Inflammatory macrophage treated with lipopolysaccharide for 1 hour (primary cell): ENCODE measurements at regions not wholly inside any gene's neighbourhood (a gene's known extent, or its start where the extent isn't known, plus 50 kb on each side); places are given as distances from the start of the nearest gene placed in this dataset.
A peak's percentile ranks its signal among the peaks of the same experiment; 100 is the strongest.

Experiments used
- DNase-seq, 2 donors: peaks; one replicate each; pipeline ENCODE4 v3.0.0-alpha.2; 2020 to 2022

DNA sequence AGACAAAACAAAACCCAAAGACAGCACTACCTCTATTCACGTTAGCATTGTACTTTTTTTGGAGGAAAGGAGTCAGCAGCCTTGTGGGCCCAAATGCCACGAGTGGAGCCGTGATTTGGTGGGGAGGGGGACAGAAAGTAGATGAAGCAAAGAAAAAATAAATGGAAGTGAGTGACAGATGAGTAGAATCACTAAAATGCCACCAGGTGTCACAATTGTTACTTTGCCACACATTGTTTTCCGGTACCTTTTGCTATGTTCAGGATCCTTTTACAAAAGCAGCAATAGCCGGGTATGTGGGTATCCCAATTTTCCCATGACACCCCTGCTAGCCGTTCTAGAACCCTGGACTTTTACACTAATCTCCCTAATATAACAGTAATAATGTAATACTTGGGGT, 85.0 kb upstream of the AK4 start:
- no peak for DNase-seq

DNA sequence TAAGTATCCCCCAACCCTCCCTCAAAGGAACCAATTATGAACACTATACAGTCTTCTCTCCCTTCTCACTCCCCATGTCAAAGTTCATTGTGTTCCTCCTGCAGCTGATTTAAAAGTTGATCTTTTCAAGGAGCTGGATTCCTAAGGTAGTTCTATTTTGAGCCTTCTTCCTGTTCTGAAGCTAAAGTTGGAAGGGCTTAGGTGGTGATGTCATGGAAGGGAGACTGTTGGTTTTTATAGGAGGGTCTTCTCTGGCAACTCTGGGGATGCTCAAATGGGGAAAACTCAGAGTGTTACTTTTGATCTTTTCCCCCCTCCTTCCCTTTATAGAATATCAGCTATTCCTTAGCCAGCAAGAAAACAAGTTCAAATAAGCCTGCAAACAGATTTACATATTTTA, 83.0 kb upstream of the AK4 start:
- no peak for DNase-seq

DNA sequence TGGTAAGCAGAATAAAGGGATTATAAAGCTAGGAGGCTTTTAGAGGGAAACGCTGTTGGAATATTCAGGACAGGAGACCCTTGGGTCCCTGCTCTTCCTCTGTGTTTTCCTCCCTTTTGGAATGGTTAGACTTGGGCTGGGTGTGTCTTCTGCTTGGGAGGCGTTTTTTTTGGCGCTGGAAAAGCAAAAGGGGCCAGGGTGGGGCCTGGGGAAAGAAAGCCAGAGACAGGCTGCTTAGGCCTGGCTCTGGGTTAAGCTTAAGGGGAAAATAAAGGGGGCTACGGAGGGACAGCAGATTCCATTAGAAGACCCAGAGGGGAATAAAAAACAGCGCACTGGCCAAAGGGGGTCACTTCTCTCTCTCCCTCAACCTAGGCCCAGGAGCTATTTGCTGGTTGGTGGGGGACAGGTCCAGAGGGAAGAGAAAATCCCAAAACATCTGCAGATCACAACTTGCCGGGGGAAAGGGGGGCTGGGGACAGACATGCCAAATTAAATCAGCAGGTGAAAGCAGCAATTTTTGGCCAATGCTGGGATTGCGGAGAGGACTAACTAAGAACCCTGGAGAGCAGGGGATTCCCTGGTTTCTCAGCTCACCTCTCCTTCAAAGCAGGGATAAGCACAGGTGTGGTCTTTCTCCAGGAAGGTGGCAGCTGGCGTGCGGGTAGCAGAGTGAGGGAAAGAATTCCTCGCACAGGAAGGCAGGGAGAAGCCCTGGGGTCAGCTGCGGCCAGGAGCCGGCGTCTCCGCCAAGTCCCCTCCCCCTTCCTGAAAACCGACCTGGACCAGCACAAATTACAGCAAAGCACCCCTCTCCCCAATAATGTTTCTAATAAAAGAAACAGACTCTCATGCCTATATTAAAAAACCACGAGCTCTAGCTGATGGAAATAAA, 82.2 kb upstream of the AK4 start:
- no peak for DNase-seq

DNA sequence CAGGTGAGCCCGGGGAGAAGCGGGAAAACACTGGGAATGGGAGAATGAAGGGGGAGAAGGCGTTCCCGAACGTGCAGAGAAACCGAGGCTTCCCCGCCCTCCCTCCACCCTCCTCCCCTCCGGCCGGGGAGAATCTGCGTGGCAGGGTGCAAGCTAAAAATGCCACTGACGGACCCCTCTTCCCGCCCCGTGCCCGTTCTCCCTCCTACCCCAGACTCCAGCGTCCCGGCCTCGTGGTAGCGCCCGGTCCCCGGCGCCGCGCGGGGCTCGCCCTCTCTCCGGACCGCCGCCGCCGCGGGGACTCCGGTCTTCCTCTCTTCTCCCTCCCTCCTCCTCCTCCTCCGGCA, 81.6 kb upstream of the AK4 start:
- DNase-seq: no peak

DNA sequence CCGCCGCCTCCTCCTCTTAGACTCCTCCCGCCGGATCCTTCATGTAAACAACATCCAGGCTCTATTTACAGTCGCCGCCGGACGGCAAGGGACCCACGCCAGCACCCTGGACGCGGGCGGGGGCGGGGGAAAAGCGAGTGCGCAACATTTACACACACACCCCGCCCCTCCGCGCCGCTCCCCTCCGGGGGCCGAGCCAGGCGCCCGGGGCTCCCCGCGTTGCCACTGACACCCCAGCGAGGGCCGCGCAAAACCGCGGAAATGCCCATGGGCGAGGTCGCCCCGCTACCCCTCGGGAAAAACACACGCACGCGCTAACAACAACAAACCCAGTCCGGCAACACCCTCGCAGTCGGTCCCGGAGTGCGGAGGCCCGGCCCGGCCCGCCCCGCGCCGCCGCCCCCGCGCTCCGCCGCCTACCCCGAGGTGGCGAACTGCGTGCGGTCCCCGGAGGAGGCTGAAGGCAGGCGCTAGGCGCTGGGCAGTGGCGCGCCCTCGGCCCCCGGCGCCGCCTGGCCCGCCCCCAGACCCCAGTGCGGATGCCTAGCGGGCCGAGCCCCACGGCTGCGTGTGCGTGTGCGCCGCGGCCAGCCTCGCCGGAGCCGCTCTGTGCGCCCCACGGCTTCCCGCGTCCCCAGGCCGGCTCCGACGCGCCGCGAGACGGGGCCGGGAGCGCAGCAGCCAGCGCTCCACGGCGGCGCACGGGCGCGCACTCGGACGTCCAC, 81.1 kb upstream of the AK4 start:
- DNase-seq: peak; percentile 86 to 88

DNA sequence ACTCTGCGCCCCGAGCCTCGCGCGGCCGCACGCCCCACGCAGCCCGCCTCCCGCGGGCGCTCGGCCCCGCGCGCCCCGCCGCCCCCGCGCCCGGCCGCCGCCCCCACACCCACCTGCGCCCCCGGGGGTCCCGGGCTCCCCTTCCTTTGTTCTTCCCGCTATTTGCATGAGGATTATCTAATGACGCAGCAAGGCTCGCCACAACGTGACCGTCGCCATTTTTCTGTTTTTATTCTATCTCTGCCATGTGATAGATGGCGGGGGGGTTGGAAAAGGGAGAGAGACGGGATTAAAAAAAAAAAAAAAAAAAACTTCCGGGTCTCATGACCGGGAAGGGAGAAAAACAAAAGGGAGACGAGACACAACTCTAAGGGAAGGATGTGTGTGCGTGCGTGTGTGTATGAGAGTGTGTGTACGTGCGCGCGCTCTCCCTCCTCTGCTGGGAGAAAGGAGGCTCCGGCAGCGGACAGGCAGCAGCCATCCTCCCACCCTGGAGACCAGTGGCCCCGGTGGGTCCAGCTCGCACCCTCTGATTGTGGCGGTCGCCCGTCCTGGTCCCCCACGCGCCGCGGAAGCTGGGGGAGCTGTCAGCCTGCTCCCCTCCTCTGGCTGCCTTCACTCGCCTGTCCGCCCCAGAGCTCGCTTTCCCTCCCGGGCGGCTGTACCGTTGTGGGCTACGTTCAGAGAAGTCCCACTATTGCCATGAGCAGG, 80.4 kb upstream of the AK4 start:
- peak; percentile 70 to 76 for DNase-seq

DNA sequence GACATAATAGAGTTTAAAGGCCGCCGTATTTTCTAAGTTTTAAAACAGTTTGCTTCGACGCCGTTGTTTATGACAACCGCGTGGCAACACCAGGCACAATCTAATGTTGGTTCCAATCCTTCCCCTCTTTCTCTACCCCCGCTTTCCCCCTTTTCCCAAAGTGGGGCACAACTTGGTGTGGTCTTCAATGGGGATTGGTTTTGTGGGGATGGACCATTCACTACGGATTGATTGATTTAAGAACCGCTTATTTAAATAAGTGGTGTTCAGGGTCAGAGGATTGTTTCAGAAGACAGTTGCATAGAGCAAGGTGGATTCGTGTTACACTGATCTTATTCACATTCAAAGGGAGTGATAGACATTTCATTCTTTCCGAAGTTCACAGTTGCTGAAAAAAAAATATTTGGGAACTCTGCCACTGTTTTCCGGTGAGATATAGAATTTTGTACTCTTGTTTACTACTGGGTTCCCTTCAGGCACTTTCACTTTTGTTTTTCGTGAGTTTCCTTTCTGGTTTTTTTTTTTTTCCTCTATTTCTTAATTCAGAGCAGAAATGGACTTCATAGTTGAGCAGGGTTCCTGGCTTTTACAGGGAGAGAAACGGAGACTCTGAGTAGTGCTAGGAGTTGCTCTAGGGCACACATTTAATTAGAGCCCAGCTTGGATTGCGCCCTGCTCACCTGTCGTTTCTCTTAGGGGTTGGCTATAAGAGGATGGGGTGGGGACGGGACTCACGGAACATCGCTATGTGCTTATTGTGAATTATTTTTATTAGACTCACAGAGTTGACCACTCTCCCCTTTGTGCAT, 79.6 kb upstream of the AK4 start:
- peak; percentile 62 to 76 for DNase-seq

DNA sequence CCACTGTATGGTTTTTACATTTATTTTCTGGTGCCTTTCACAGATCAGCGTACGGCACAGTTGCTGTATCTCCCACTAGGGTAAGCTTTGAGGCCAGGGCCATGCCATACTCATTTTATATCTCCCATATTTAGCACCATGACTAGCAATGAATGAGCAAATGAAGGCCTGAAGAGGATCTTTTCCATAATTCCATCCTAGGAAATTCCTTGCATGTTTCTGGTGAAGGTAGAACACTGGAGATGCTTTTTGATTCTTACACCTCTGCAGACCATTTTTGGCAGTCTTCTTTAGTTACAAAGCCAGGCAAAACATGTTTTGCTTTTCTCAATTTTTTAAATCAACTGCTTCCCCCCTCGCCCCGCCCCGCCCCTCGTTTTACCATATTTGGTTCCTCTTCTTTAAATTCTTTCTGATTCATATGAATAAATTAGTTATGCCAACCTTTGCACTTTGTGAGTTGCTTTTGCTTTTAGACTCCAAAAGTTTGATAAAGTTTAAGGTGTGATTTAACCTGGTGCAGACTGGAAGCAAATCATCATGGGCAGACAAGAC, 78.9 kb upstream of the AK4 start:
- peak; percentile 27 to 61 for DNase-seq

DNA sequence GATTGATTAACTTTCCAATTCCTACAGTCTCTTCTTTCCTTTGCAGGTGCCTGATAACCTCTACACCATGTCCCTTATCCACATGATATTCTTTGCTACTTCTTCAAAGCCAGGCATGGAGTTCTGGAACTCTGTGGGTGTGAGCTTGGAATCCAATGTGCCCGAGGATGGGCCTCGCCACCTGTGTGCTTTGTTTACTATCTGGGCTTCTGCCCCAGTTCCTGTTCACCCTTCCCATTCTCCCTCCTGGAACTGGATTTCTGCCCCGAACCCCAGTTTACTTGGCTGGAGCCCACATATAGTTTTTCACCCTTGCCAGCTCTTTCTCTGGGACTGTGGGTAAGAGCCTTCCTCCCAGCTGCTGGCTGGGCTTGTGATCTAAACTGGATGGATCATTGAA, 75.2 kb upstream of the AK4 start:
- no peak for DNase-seq

DNA sequence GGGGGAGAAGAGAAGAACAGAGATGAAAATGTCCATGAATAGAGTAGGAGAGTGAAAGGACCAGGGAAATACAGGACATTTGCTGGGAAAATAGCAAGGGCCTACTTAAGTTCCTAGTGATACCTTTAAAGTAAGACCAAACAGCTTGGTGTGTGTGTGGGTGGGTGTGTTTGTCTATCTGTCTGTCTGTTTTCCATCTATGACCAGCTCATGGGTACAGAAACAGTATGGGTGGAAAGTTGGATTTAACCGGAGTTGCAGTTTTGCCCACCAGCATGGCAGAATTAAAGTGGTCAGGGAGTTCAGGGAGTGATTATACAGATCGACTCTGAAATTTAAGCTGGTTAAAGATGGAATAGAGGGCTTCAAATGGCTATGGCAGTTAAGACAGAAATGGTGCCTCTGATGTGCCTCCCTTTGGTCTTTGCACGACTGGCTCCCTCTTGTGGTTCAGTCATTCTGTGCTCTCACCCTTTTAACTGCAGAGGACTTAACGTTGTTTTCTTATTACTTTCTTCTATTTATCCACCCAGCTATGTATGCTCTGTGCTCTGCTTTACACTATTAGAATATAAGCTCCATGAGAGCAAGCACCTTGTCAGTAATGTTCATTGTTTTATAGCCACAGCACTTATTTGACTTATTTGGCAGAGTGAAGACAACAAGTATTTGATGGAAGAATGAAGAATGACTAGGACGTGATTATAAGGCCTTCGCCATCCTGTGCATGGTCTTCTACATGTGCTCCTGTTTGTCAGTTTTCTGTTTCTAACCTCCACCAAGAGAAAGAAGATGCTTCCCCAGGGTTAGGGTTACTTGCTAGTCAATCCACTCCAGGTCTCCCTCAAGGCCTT, 72.7 kb upstream of the AK4 start:
- peak; percentile 56 to 76 for DNase-seq

DNA sequence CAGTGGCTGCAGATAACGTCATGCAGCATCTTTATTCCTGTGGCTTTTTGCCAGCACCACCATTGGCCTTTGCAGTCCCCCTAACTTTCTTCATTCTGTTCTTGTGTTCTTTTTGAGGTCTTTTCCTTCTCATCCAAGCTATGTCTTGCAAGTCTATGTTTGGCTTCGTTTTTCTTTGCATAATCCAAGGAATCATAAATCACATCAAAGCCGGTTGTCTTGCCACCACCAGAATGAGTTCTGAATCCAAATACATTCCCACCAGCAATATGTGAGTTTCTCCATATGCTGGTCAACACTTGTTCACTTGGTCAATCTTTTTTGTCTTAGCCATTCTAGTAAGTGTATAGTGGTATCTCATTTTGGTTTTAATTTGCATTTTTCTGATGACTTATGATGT, 70.6 kb upstream of the AK4 start:
- no peak for DNase-seq

DNA sequence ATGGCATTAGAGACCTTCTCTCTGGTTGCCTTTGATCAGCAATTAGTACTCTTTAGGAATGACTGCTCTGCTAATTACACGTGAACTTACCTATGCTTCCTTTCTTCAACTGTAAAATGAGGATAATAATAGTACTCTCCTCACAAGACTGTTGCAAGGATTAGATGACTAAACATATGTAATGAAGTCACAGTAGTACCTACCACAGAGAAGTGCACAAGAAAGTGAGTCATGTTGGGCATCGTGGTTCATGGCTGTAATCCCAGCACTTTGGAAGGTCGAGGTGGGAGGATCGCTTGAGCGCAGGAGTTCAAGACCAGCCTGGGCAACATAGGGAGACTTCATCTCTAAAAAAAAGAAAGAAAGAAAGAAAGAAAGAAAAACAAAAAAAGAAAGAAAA, 68.1 kb upstream of the AK4 start:
- peak; percentile 61 to 82 for DNase-seq

DNA sequence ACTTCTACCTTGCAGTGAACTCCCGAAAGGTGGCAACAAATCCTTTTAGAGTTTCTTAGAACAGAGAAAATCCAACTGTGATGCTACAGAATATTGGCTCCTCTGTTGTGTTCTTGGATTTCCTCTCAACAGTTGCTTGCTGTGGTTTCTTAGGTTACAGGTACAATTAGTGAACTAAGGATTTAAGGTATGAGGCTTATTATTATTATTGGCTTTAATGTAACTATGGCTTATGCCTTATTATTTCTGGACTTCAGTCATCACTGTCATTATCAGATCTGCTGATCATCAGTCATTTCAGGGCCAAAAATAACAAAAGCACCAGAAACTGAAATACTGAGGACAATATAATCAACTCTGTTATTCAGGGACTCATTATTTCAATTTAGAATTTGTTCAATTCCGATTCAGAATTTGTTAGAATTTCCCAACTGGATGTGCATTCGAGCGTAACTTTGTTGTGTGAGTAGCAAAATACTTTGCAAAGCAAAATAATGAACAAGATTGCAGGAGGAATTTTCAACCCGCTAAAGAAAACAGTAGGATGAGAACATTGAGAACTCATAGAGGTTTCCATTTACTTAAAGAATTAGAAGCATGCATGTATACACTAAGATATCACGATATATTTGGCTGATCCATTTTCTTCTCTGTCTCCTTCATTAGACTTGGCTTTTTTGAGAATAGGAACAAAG, 65.5 kb upstream of the AK4 start:
- no peak for DNase-seq

DNA sequence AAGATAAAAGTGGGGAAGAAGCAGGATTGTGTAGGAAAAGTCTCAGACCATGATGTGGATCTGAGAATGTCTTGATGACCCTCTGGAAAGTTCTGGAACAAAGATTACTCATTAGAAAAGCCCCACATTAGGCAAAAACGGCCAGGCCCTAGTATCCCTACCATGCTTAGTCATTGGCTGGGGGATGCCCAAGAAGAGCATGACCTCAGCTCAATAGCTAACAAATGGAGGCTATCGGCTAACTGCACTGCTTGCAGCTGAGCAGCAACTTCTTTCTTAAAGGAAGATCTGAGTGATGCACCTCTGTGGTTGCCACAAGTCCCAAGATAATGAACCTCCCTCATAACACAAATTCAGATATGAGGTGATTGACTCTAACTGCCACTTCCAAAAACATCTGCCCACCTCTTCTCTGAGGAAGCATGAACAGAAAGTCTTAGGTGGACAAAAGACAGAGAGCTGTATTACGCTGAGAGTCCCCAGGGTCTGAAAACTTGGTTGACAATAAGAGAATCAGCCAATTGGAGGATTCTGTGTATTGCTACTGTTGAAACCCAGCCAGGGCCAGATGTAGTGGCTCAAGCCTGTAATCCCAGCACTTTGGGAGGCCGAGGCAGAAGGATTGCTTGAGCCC, 64.6 kb upstream of the AK4 start:
- DNase-seq: peak; percentile 92 to 97

DNA sequence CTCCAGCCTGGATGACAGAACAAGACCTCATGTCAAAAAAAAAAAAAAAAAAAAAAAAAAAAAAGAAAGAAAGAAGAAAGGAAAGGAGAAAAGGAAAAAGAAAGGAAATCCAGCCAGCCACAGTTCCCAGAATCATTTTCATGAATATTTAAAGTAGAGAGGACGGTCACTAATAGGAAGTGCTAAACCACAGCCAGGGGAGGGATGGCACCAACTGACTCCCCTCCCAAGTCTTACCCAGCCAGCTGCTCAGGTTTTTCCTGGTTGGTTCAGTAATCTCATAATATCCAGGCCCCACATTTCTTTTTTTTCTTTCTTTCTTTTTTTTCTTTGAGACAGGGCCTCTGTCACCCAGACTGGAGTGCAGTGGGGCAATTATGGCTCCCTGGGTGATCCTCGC, 63.9 kb upstream of the AK4 start:
- DNase-seq: peak; percentile 55 to 62

DNA sequence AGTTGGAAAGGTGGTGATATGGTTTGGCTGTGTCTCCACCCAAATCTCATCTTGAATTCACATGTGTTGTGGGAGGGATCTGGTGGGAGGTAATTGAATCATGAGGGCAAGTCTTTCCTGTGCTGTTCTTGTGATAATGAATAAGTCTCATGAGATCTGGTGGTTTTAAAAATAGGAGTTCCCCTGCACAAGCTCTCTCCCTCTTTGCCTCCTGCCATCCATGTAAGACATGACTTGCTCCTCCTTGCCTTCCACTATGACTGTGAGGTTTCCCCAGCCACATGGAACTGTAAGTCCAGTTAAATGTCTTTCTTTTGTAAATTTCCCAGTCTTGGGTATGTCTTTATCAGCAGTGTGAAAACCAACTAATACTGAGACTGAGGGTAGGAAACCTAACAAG, 60.5 kb upstream of the AK4 start:
- peak; percentile 51 to 75 for DNase-seq

DNA sequence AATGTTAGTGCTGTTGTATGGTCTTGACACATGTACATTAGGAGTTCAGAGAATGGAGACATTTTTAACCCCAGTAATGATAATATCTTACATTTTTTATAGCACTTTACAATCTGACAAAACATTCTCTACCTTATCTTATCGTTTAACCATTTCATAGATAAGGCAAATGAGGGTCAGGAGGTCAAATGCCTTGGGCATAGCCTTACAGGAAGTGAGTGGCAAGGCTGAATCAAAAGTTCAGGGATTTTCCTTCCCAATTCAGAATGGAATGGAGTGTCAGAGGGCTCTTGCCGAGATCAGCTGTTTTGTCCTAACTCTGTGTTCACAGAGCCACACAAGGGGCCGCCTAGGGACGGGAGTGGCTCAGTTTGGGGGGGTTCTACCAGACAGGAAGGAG, 57.6 kb upstream of the AK4 start:
- DNase-seq: no peak

DNA sequence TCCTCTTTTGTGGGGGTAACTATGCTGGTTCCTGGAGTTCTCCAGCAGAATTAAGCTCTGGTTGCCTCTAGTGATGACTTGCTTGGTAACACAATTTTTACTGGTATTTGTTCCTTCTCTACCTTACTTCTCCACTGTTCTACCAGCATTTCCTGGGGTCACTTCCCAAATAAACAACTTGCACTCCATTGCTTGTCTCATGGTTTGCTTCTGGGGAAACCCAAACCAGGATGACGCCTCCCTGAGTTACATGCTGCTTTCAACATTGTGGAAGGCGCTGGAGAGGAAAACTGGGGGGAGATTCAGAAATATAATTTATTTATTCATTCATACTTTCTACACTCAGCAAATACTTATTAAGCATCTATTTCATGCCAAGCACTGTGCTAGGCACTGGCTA, 55.3 kb upstream of the AK4 start:
- peak; percentile 69 to 89 for DNase-seq

DNA sequence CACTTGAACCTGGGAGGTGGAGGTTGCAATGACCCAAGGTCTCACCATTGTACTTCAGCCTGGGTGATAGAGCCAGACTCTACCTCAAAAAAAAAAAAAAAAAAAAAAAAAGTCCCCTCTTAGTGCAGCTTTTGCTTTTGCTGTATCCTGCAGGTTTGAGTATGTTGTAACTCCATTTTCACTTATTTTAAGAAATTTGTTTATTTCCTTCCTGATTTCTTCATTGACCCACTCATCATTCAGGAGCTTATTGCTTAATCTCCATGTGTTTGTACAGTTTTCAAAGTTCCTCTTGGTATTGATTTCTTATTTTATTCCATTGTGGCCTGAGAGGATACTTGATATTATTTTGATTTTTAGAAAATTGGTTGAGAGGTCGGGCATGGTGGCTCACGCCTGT, 50.9 kb upstream of the AK4 start:
- DNase-seq: peak; percentile 76 to 87
